ENCODE measurements at regions not wholly inside any gene's neighbourhood (a gene's known extent, or its start where the extent isn't known, plus 50 kb on each side); places are given as distances from the start of the nearest gene placed in this dataset.

GRCh38 chr4:159041054-159042034 is 61.5 kb upstream of the RAPGEF2 start:
- no peak for DNase-seq

GRCh38 chr4:159042097-159042605 is 60.7 kb upstream of the RAPGEF2 start:
- no peak for DNase-seq

- DNase-seq, result no peak
These were observed 60.0 kb upstream of the RAPGEF2 start for GRCh38 chr4:159042868-159043267.

- DNase-seq, result no peak
These were observed 59.0 kb upstream of the RAPGEF2 start for GRCh38 chr4:159043861-159044260.

GRCh38 chr4:159045321-159045720 is 57.6 kb upstream of the RAPGEF2 start:
- no peak for DNase-seq

GRCh38 chr4:159046683-159047082 is 56.2 kb upstream of the RAPGEF2 start:
- no peak for DNase-seq

- DNase-seq, result no peak
These were observed 55.3 kb upstream of the RAPGEF2 start for GRCh38 chr4:159047478-159048165.

- no peak for DNase-seq
These were observed 54.6 kb upstream of the RAPGEF2 start for GRCh38 chr4:159048166-159048886.

- DNase-seq, result no peak
These were observed 53.0 kb upstream of the RAPGEF2 start for GRCh38 chr4:159049780-159050375.

GRCh38 chr4:159051245-159052071 is 51.4 kb upstream of the RAPGEF2 start:
- DNase-seq, result no peak

GRCh38 chr4:159052315-159052714 is 50.6 kb upstream of the RAPGEF2 start:
- DNase-seq, result no peak

All from 8988T (cell line).